ENCODE measurements at regions not wholly inside any gene's neighbourhood (a gene's known extent, or its start where the extent isn't known, plus 50 kb on each side); places are given as distances from the start of the nearest gene placed in this dataset.
"Not testable (repeated sequence)": the region's sequence is repeated elsewhere in the genome, so short reads cannot be mapped to it uniquely, and the experiment has no call there.

GRCh38 chr5:106780355-106780754 lies 890.4 kb downstream of the EFNA5 start:
- no peak for DNase-seq

GRCh38 chr5:106776515-106776914 lies 894.2 kb downstream of the EFNA5 start:
- DNase-seq: not testable (repeated sequence)

GRCh38 chr5:106768392-106768791 lies 902.3 kb downstream of the EFNA5 start:
- DNase-seq: no peak

- DNase-seq: no peak
Observed at GRCh38 chr5:106766916-106767315, 903.8 kb downstream of the EFNA5 start.

- DNase-seq: peak; percentile 77
Observed at GRCh38 chr5:106759581-106759980, 911.2 kb downstream of the EFNA5 start.

- no peak for DNase-seq
Observed at GRCh38 chr5:106759152-106759551, 911.6 kb downstream of the EFNA5 start.

GRCh38 chr5:106757672-106758071 lies 913.1 kb downstream of the EFNA5 start:
- peak; percentile 27 for DNase-seq

GRCh38 chr5:106755789-106756188 lies 914.9 kb downstream of the EFNA5 start:
- DNase-seq: no peak

GRCh38 chr5:106755066-106755465 lies 915.7 kb downstream of the EFNA5 start:
- no peak for DNase-seq

GRCh38 chr5:106749826-106750225 lies 920.9 kb downstream of the EFNA5 start:
- no peak for DNase-seq

- DNase-seq: no peak
Observed at GRCh38 chr5:106739127-106739526, 931.6 kb downstream of the EFNA5 start.

GRCh38 chr5:106737111-106737510 lies 933.6 kb downstream of the EFNA5 start:
- DNase-seq: no peak

GRCh38 chr5:106732624-106733023 lies 938.1 kb downstream of the EFNA5 start:
- no peak for DNase-seq

GRCh38 chr5:106730912-106731311 lies 939.8 kb downstream of the EFNA5 start:
- no peak for DNase-seq

- no peak for DNase-seq
Observed at GRCh38 chr5:106730506-106730905, 940.2 kb downstream of the EFNA5 start.

- DNase-seq: no peak
Observed at GRCh38 chr5:106728208-106728607, 942.5 kb downstream of the EFNA5 start.

- no peak for DNase-seq
Observed at GRCh38 chr5:106727071-106727470, 943.7 kb downstream of the EFNA5 start.

GRCh38 chr5:106720367-106720766 lies 950.4 kb downstream of the EFNA5 start:
- no peak for DNase-seq

- DNase-seq: no peak
Observed at GRCh38 chr5:106699796-106700195, 970.9 kb downstream of the EFNA5 start.

- no peak for DNase-seq
Observed at GRCh38 chr5:106699198-106699597, 971.5 kb downstream of the EFNA5 start.

- no peak for DNase-seq
Observed at GRCh38 chr5:106698169-106698568, 972.6 kb downstream of the EFNA5 start.

GRCh38 chr5:106691701-106692100 lies 979.0 kb downstream of the EFNA5 start:
- no peak for DNase-seq

GRCh38 chr5:106690585-106690984 lies 980.2 kb downstream of the EFNA5 start:
- DNase-seq: no peak

- peak; percentile 40 for DNase-seq
Observed at GRCh38 chr5:106680330-106680729, 990.4 kb downstream of the EFNA5 start.

- DNase-seq: no peak
Observed at GRCh38 chr5:106677057-106677456, 993.7 kb downstream of the EFNA5 start.

- no peak for DNase-seq
Observed at GRCh38 chr5:106675687-106676086, 995.0 kb downstream of the EFNA5 start.

Data from RPMI8226 (cell line).